Neuronal stem cell (in vitro differentiated cells): ENCODE measurements at regions not wholly inside any gene's neighbourhood (a gene's known extent, or its start where the extent isn't known, plus 50 kb on each side); places are given as distances from the start of the nearest gene placed in this dataset.

Experiments used
- DNase-seq: peaks from one replicate; pipeline ENCODE4 v3.0.0-alpha.2; 2013; ENCODE audit warnings: low spot score
- H2AFZ ChIP-seq: one replicate; pipeline ENCODE4 v1.6.1; 2013; ENCODE audit warnings: mild to moderate bottlenecking, low read length, inconsistent platforms
- H2AK5ac ChIP-seq: 2 replicates; pipeline ENCODE4 v1.6.1; 2013; ENCODE audit warnings: low read depth, mild to moderate bottlenecking, inconsistent platforms, low read length, moderate library complexity, mixed read lengths
- H2BK120ac ChIP-seq: 2 replicates; pipeline ENCODE4 v1.6.1; 2013; ENCODE audit warnings: low read depth, mild to moderate bottlenecking, inconsistent platforms, low read length, moderate library complexity, mixed read lengths
- H2BK12ac ChIP-seq: one replicate; pipeline ENCODE4 v1.6.1; 2013; ENCODE audit warnings: low read length, inconsistent platforms
- H2BK15ac ChIP-seq: 2 replicates; pipeline ENCODE4 v1.6.1; 2013; ENCODE audit warnings: mild to moderate bottlenecking, low read length, inconsistent platforms, mixed read lengths
- H2BK5ac ChIP-seq: one replicate; pipeline ENCODE4 v1.6.1; 2013; ENCODE audit warnings: inconsistent platforms, mild to moderate bottlenecking, low read length, moderate library complexity
- H3K14ac ChIP-seq: one replicate; pipeline ENCODE4 v1.6.1; 2013; ENCODE audit warnings: low read length, inconsistent platforms
- H3K18ac ChIP-seq: 2 replicates; pipeline ENCODE4 v1.6.1; 2013; ENCODE audit warnings: low read length, inconsistent platforms
- H3K23ac ChIP-seq: 2 replicates; pipeline ENCODE4 v1.6.1; 2013; ENCODE audit warnings: low read depth, mild to moderate bottlenecking, mixed read lengths, low read length, inconsistent platforms; ENCODE audit not compliant: poor library complexity
- H3K27ac ChIP-seq: replicated peaks from 3 replicates; pipeline ENCODE4 v1.5.1; 2013; ENCODE audit warnings: low read length, inconsistent platforms
- H3K27me3 ChIP-seq, 3 experiments: 2 replicates each; pipeline ENCODE4 v1.6.1; 2013; ENCODE audit warnings: low read length in 3 of 3, mild to moderate bottlenecking in 2 of 3, inconsistent platforms in 1 of 3, low read depth in 1 of 3, mixed read lengths in 1 of 3, moderate library complexity in 1 of 3; ENCODE audit not compliant: control insufficient read depth in 3 of 3, insufficient read depth in 3 of 3
- H3K36me3 ChIP-seq, 2 donors: replicated peaks in 1 of 2; 2 replicates each; pipeline ENCODE4 v1.6.1; 2013; ENCODE audit warnings: low read length in 2 of 2; ENCODE audit not compliant: control insufficient read depth in 2 of 2, insufficient read depth in 2 of 2
- H3K4ac ChIP-seq: 2 replicates; pipeline ENCODE4 v1.6.1; 2013; ENCODE audit warnings: inconsistent platforms, mild to moderate bottlenecking, low read length, moderate library complexity
- H3K4me1 ChIP-seq, 2 donors: 1 replicate in 1 of 2; 2 replicates in 1 of 2; pipeline ENCODE4 v1.6.1; 2013; ENCODE audit warnings: low read length in 2 of 2, low read depth in 1 of 2; ENCODE audit not compliant: control insufficient read depth in 2 of 2, insufficient read depth in 1 of 2
- H3K4me2 ChIP-seq: one replicate; pipeline ENCODE4 v1.6.1; 2013; ENCODE audit warnings: mild to moderate bottlenecking, low read length, inconsistent platforms; ENCODE audit not compliant: insufficient read depth, poor library complexity, severe bottlenecking
- H3K4me3 ChIP-seq, 2 donors: 2 replicates each; pipeline ENCODE4 v1.5.1; 2013; ENCODE audit warnings: low read length in 2 of 2, mild to moderate bottlenecking in 2 of 2, inconsistent platforms in 1 of 2, moderate library complexity in 1 of 2
- H3K79me1 ChIP-seq: one replicate; pipeline ENCODE4 v1.6.1; 2013; ENCODE audit warnings: low read depth, mild to moderate bottlenecking, inconsistent platforms, low read length, moderate library complexity
- H3K9ac ChIP-seq: one replicate; pipeline ENCODE4 v1.6.1; 2013; ENCODE audit warnings: mild to moderate bottlenecking, low read depth, low read length, inconsistent platforms; ENCODE audit not compliant: poor library complexity
- H3K9me3 ChIP-seq, 2 donors: replicated peaks in 1 of 2; 2 replicates each; pipeline versions ENCODE3 to v1.6.1; 2013; ENCODE audit warnings: low read length in 2 of 2, mild to moderate bottlenecking in 2 of 2, inconsistent platforms in 1 of 2, low read depth in 1 of 2, mixed read lengths in 1 of 2, moderate library complexity in 1 of 2; ENCODE audit not compliant: control insufficient read depth in 2 of 2, insufficient read depth in 1 of 2
- H4K8ac ChIP-seq: one replicate; pipeline ENCODE4 v1.6.1; 2013; ENCODE audit warnings: low read depth, mild to moderate bottlenecking, inconsistent platforms, low read length, moderate library complexity
- H4K91ac ChIP-seq: one replicate; pipeline ENCODE4 v1.6.1; 2013; ENCODE audit warnings: low read length, low read depth, mild to moderate bottlenecking, inconsistent platforms; ENCODE audit not compliant: poor library complexity
- WGBS, 2 donors: extraction: QIAGEN DNeasy Blood & Tissue Kit; methylation state at CpG; one replicate each; pipeline ENCODE4 v1.1.7; 2013; ENCODE audit warnings: missing lambda C conversion rate in 2 of 2, mixed read lengths in 1 of 2; ENCODE audit not compliant: insufficient read length in 2 of 2, insufficient replicate concordance in 1 of 2; ENCODE audit errors: extremely low coverage in 2 of 2; 5-methylcytosine and 5-hydroxymethylcytosine counted together

DNA sequence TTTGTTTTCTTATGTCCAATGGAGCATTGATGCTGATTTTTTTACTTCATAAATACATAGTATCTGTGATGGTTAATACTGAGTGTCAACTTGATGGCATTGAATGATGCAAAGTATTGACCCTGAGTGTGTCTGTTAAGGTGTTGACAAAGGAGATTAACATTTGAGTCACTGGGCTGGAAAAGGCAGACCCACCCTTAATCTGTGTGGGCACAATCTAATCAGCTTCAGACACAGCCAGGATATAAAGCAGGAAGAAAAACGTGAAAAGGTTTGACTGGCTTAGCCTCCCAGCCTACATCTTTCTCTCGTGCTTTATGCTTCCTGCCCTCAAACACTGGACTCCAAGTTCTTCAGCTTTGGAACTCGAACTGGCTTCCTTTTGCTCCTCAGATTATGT lies 230.6 kb upstream of the SPRY1 start:
- no peaks in the 10 kb centered on the region for H3K4me1 ChIP-seq
- no peak overlapping the region for H2BK15ac ChIP-seq
- no peaks in the 10 kb centered on the region for H3K79me1 ChIP-seq
- no peak overlapping the region for H3K14ac ChIP-seq
- no peak overlapping the region for H2AFZ ChIP-seq
- peaks cover 0 to 3% of the 10 kb centered on the region in 2 donors for H3K9me3 ChIP-seq
- H2BK5ac ChIP-seq: no peak overlapping the region
- H3K4me3 ChIP-seq: no peak overlapping the region
- H4K8ac ChIP-seq: no peak overlapping the region
- no peaks in the 10 kb centered on the region for H3K27me3 ChIP-seq
- no peak overlapping the region for H3K27ac ChIP-seq
- H3K9ac ChIP-seq: no peak overlapping the region
- H2BK120ac ChIP-seq: no peak overlapping the region
- peaks cover 0 to 2% of the 10 kb centered on the region in 2 donors for H3K36me3 ChIP-seq
- H3K4ac ChIP-seq: no peak overlapping the region
- DNase-seq: no peak
- no peak overlapping the region for H3K23ac ChIP-seq
- no peak overlapping the region for H3K4me2 ChIP-seq
- H2AK5ac ChIP-seq: no peak overlapping the region
- no peak overlapping the region for H3K18ac ChIP-seq
- H4K91ac ChIP-seq: no peak overlapping the region
- WGBS, 2 donors: no CpG with 5 or more reads among the region's 3 CpGs
- no peak overlapping the region for H2BK12ac ChIP-seq

DNA sequence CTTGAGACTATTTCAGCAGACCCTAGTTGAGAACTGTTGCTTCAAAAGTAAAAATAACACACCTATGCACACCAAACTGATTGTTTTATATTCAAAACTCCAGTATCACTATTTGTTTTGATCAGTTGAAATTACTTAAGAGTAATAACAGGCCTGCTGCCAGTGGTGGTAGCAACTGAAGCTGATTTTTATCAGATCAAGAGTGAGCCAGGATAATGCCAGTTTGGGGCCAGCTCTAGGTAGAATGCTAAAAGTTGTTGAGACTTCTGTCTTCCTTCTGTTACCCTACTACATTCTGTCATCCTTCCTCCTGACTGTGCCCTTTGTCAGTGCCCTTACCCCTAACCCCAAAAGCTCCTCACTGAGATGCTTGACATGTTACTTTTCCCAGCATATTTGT lies 228.7 kb upstream of the SPRY1 start:
- no peak overlapping the region for H3K27ac ChIP-seq
- no peak overlapping the region for H3K4me2 ChIP-seq
- DNase-seq: no peak
- H2BK15ac ChIP-seq: no peak overlapping the region
- H3K9me3 ChIP-seq: peaks cover 0 to 3% of the 10 kb centered on the region in 2 donors
- no peaks in the 10 kb centered on the region for H3K79me1 ChIP-seq
- H2BK12ac ChIP-seq: no peak overlapping the region
- H3K9ac ChIP-seq: no peak overlapping the region
- no peak overlapping the region for H3K4ac ChIP-seq
- no peak overlapping the region for H2AK5ac ChIP-seq
- H3K18ac ChIP-seq: no peak overlapping the region
- no peak overlapping the region for H4K91ac ChIP-seq
- H2BK5ac ChIP-seq: no peak overlapping the region
- no peaks in the 10 kb centered on the region for H3K4me1 ChIP-seq
- no peak overlapping the region for H2AFZ ChIP-seq
- no peak overlapping the region for H2BK120ac ChIP-seq
- no peak overlapping the region for H3K23ac ChIP-seq
- H3K27me3 ChIP-seq: no peaks in the 10 kb centered on the region
- no peak overlapping the region for H3K14ac ChIP-seq
- H4K8ac ChIP-seq: no peak overlapping the region
- H3K4me3 ChIP-seq: no peak overlapping the region
- peaks cover 0 to 2% of the 10 kb centered on the region in 2 donors for H3K36me3 ChIP-seq

DNA sequence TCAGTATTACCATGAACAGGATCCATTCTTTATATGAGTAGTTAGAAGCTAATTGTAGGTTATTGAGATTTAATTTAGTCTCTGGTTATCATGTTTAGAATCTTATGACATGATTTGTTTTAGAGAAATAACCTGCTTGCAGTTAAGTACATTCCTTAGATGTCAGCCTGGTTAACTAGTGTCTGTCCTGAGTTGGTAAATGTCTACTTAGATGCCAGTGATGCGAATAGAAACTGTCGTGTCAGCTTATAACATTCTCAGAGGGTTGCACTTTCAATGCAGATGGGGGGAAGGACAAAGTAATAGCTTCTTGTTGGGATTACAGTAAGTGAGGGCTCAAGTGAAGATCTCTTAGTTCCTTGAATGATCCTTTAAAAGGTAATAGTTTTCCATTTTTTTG lies 227.8 kb upstream of the SPRY1 start:
- H2AFZ ChIP-seq: no peak overlapping the region
- H3K4me1 ChIP-seq: no peaks in the 10 kb centered on the region
- no peak overlapping the region for H4K8ac ChIP-seq
- H3K23ac ChIP-seq: no peak overlapping the region
- WGBS, 2 donors: no CpG with 5 or more reads among the region's 2 CpGs
- no peaks in the 10 kb centered on the region for H3K79me1 ChIP-seq
- no peak overlapping the region for H2BK12ac ChIP-seq
- no peak overlapping the region for H2BK5ac ChIP-seq
- H3K36me3 ChIP-seq: peaks cover 0 to 2% of the 10 kb centered on the region in 2 donors
- no peak overlapping the region for H2BK15ac ChIP-seq
- no peak overlapping the region for H3K27ac ChIP-seq
- no peaks in the 10 kb centered on the region for H3K27me3 ChIP-seq
- no peak overlapping the region for H4K91ac ChIP-seq
- no peak overlapping the region for H2BK120ac ChIP-seq
- H3K18ac ChIP-seq: no peak overlapping the region
- H3K9ac ChIP-seq: no peak overlapping the region
- H3K4me3 ChIP-seq: no peak overlapping the region
- H3K4ac ChIP-seq: no peak overlapping the region
- peaks cover 0 to 3% of the 10 kb centered on the region in 2 donors for H3K9me3 ChIP-seq
- no peak overlapping the region for H3K14ac ChIP-seq
- H2AK5ac ChIP-seq: no peak overlapping the region
- no peak overlapping the region for H3K4me2 ChIP-seq
- DNase-seq: no peak

DNA sequence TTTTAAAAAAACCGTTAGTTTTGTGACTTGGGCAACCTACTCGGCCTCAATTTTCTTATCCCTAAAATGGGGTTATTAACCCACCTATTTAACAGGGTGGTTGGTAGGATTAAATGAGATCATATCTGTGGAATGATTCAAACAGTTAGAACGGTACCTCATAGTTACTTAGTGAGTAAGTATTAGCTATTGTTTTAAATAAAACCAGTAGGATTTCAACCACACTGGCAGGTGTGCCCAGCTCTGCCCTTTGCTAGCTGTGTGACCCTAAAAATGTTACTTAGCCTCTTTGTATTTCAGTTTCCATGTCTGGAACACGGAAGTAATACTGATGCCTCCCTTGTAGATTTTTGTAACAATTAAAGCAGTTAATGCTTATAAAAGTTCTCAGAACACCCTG lies 225.8 kb upstream of the SPRY1 start:
- Histone ChIP-seq H2BK120ac (no peak overlapping the region), H3K36me3 (peaks cover 0 to 2% of the 10 kb centered on the region in 2 donors), H4K8ac (no peak overlapping the region), H3K9ac (no peak overlapping the region), H3K79me1 (no peaks in the 10 kb centered on the region), H3K4me1 (no peaks in the 10 kb centered on the region), H2BK15ac (no peak overlapping the region), H3K4ac (no peak overlapping the region), H3K18ac (no peak overlapping the region), H3K4me3 (no peak overlapping the region), H3K9me3 (peaks cover 0 to 3% of the 10 kb centered on the region in 2 donors), H3K23ac (no peak overlapping the region), H3K14ac (no peak overlapping the region), H2BK12ac (no peak overlapping the region), H3K27ac (no peak overlapping the region), H3K4me2 (no peak overlapping the region), H2AK5ac (no peak overlapping the region), H2AFZ (no peak overlapping the region), H4K91ac (no peak overlapping the region), H3K27me3 (no peaks in the 10 kb centered on the region), H2BK5ac (no peak overlapping the region)
- no CpG with 5 or more reads among the region's 4 CpGs for WGBS, 2 donors
- no peak for DNase-seq
